MCF 10A (cell line): ENCODE measurements at regions not wholly inside any gene's neighbourhood (a gene's known extent, or its start where the extent isn't known, plus 50 kb on each side); places are given as distances from the start of the nearest gene placed in this dataset.

ENCODE experiments used
- BruUV-seq: library from RNA; stranded (reverse); fragments of 400-500 nt; replicated peaks from 2 replicates; lab custom pipeline; 2021; lab: Mats Ljungman, UMichigan
- CTCF ChIA-PET: fragments of 300-600 bp; sonication (Branson Sonifier 250); formaldehyde crosslinking; extraction: SDS; loops from one replicate; lab custom pipeline; 2021; ENCODE audit warnings: antibody characterized with exemption, inconsistent platforms; lab: Yijun Ruan, JAX
- POLR2A ChIA-PET: fragments of 300-600, 350-650 bp; sonication (Branson Sonifier 250); formaldehyde crosslinking; extraction: SDS; loops from one replicate; lab custom pipeline; 2020; ENCODE audit warnings: antibody characterized with exemption, inconsistent platforms; lab: Yijun Ruan, JAX
- DNase-seq: peaks from one replicate; pipeline ENCODE4 v3.0.0-alpha.2; 2018; ENCODE audit not compliant: unreplicated experiment
- H3K27ac Mint-ChIP-seq: one replicate; pipeline ENCODE4 v1.8.0; 2022; ENCODE audit warnings: mild to moderate bottlenecking, low read depth, mixed read lengths; ENCODE audit not compliant: unreplicated experiment
- H3K27me3 Mint-ChIP-seq: one replicate; pipeline ENCODE4 v1.8.0; 2022; ENCODE audit warnings: mixed read lengths; ENCODE audit not compliant: insufficient read depth, unreplicated experiment
- H3K36me3 Mint-ChIP-seq: one replicate; pipeline ENCODE4 v1.8.0; 2022; ENCODE audit warnings: mild to moderate bottlenecking, moderate library complexity, mixed read lengths; ENCODE audit not compliant: insufficient read depth, unreplicated experiment
- H3K4me1 Mint-ChIP-seq: one replicate; pipeline ENCODE4 v1.8.0; 2022; ENCODE audit warnings: mixed read lengths; ENCODE audit not compliant: insufficient read depth, unreplicated experiment
- H3K4me3 Mint-ChIP-seq: one replicate; pipeline ENCODE4 v1.8.0; 2022; ENCODE audit warnings: mild to moderate bottlenecking, moderate library complexity, mixed read lengths; ENCODE audit not compliant: unreplicated experiment
- H3K9me3 Mint-ChIP-seq: one replicate; pipeline ENCODE4 v1.8.0; 2022; ENCODE audit warnings: mixed read lengths; ENCODE audit not compliant: unreplicated experiment
- intact Hi-C: fragments of 100-400 bp; cut with micrococcal nuclease; formaldehyde crosslinking; loops from 2 replicates; pipeline ENCODE4 v1.14.1; 2022
- TF ChIP-seq, protein P1 (sequence below): fragments of 200-600 bp; IDR thresholded peaks from one replicate; pipeline ENCODE4 v1.8.0; 2022; ENCODE audit warnings: antibody characterized with exemption, mild to moderate bottlenecking; ENCODE audit not compliant: unreplicated experiment

DNA sequence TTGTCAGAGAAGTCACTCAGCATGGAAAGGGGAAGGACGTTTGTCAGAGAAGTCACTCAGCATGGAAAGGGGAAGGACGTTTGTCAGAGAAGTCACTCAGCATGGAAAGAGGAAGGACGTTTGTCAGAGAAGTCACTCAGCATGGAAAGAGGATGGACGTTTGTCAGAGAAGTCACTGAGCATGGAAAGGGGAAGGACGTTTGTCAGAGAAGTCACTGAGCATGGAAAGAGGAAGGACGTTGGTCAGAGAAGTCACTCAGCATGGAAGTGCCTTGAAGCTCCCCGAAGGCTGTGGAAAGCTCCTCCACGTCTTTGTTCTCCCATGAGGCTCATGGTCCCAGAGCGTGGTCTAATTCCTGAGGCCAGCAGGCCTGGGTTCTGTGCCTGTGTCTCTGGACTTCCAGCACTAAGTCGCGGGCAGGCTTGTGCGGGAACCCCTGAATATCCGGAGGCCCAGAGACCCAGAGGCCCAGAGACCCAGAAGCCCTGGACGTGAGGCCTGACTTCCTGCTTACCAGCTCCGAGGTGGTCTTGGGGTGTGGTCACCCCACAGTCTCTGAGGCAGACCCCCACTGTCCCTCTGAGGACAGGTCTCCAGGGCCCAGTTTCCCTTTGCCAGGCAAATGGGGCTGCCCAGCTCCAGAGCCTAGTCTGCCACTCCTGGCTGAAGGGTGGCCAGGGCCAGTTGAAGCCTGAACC lies 70.4 kb upstream of the TWIST2 start:
- H3K4me1 Mint-ChIP-seq: no peaks in the 10 kb centered on the region
- H3K27me3 Mint-ChIP-seq: peaks cover 2% of the 10 kb centered on the region
- ChIA-PET POLR2A (no interaction called here), CTCF (interaction anchor here (0.6 kb wide), 1 partner anchor 1194 kb away, joined by 4 read pairs; no protein-coding TSS in a partner anchor)
- no peak overlapping the region for H3K4me3 Mint-ChIP-seq
- no TSS peak for BruUV-seq
- no peaks in the 10 kb centered on the region for H3K36me3 Mint-ChIP-seq
- H3K27ac Mint-ChIP-seq: no peak overlapping the region
- TF ChIP-seq, protein P1, sequence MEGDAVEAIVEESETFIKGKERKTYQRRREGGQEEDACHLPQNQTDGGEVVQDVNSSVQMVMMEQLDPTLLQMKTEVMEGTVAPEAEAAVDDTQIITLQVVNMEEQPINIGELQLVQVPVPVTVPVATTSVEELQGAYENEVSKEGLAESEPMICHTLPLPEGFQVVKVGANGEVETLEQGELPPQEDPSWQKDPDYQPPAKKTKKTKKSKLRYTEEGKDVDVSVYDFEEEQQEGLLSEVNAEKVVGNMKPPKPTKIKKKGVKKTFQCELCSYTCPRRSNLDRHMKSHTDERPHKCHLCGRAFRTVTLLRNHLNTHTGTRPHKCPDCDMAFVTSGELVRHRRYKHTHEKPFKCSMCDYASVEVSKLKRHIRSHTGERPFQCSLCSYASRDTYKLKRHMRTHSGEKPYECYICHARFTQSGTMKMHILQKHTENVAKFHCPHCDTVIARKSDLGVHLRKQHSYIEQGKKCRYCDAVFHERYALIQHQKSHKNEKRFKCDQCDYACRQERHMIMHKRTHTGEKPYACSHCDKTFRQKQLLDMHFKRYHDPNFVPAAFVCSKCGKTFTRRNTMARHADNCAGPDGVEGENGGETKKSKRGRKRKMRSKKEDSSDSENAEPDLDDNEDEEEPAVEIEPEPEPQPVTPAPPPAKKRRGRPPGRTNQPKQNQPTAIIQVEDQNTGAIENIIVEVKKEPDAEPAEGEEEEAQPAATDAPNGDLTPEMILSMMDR: no peak
- H3K9me3 Mint-ChIP-seq: no peaks in the 10 kb centered on the region
- DNase-seq: no peak
- intact Hi-C loops: no loop called here

DNA sequence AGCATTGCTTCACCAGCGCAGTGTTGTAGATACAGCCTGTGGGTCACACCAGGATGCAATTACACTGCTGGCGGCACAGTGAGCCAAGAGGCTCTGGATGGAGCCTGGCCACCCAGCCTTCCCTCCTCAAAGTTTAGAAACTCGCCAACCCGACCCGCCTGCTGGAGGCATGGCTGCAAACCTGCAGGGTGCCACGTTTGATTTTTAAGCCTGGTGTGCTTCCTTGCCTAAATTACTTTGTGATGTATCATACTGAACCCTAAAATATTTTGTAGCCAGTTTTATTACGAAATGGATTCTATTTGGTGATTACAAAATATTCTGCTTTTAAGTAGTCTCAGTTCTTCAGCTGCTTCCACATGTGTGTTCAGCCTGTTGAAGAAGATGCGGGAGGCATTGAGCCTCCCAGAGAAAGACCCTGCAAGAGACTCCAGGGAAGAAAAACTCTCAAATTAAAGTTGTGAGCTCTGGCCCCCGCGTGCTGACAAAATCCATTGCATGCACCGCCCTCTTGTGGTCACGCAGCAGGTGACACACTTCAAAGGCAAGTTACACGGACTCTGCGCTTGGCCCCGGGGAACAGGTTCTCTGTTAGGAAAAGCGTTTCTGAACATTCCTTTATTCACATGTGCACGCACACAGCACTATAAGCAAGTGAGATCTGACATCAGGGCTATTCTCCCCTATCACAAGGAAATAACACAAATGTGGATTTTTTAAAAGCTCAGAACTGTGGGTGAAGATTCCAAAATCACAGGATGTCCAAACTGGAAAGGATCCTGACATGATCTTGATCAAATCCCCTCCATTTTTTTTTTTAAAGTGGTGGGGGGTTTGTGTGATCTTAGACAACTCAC lies 63.0 kb upstream of the TWIST2 start:
- no peaks in the 10 kb centered on the region for H3K9me3 Mint-ChIP-seq
- CTCF ChIA-PET: interaction anchor here (0.6 to 3.2 kb wide), 39 partner anchors 9 to 526 kb away, joined by 3 to 39 read pairs (median 4); no protein-coding TSS in a partner anchor
- peaks cover 17% of the 10 kb centered on the region for H3K4me1 Mint-ChIP-seq
- no TSS peak for BruUV-seq
- peak overlapping the region; percentile 14 for H3K4me3 Mint-ChIP-seq
- POLR2A ChIA-PET: interaction anchor here (0.6 to 3.2 kb wide), 12 partner anchors 17 to 1419 kb away, joined by 3 to 40 read pairs (median 3); partner anchors contain the start of gene TWIST2
- TF ChIP-seq, protein P1: peak; percentile 86
- H3K36me3 Mint-ChIP-seq: no peaks in the 10 kb centered on the region
- intact Hi-C loops: loop anchor here (1.0 kb wide), 5 partner anchors 65 to 428 kb away; no protein-coding TSS in a partner anchor
- peak overlapping the region; percentile 80 for H3K27ac Mint-ChIP-seq
- no peaks in the 10 kb centered on the region for H3K27me3 Mint-ChIP-seq
- peak; percentile 72 for DNase-seq

DNA sequence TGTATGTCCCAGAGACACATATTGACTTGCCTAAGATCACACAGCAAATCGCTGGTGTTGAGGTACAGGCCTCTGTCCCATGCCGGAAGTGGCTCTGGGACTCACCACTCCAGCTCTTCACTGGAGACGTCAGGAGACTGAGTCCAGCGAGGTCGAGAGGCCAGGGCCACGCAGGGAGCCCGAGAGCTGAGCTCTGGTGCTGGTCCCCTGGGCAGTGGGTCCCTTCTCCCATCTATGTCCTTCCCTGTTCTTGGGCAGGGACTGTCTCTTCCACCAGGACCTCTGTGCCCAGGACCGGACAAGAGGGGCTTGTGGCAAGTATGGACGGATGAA lies 62.4 kb upstream of the TWIST2 start:
- Mint-ChIP-seq H3K27me3 (no peaks in the 10 kb centered on the region), H3K4me1 (peaks cover 17% of the 10 kb centered on the region), H3K4me3 (no peak overlapping the region), H3K9me3 (no peaks in the 10 kb centered on the region), H3K36me3 (no peaks in the 10 kb centered on the region), H3K27ac (peak overlapping the region; percentile 80)
- no peak for DNase-seq
- ChIA-PET POLR2A (interaction anchor here (0.6 to 3.2 kb wide), 9 partner anchors 57 to 1419 kb away, joined by 3 to 40 read pairs (median 3); partner anchors contain the start of gene TWIST2), CTCF (interaction anchor here (0.6 to 3.2 kb wide), 34 partner anchors 10 to 526 kb away, joined by 3 to 39 read pairs (median 4); no protein-coding TSS in a partner anchor)
- BruUV-seq: no TSS peak
- intact Hi-C loops: loop anchor here (1.0 kb wide), 5 partner anchors 65 to 428 kb away; no protein-coding TSS in a partner anchor
- TF ChIP-seq, protein P1: no peak
